ENCODE measurements at regions not wholly inside any gene's neighbourhood (a gene's known extent, or its start where the extent isn't known, plus 50 kb on each side); places are given as distances from the start of the nearest gene placed in this dataset.

DNA sequence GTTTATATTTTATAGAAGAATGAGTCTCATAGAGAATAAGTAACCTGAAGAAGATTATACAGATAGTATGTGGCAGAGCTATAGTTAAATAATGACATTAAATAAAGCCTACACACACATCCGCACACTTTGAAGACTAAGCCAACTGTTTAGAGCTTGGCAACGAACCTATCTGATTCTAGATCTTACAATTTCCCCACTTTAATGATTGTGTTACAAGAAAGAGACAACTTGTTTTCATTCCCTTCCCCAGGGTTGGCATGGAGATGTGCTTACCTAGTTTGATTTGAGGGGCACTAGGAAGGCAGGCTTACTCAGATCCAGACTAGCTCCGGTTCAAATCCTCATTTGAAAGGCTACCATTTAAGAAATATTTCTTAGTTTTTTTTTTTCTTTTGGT lies 61.9 kb upstream of the CBLB start:
- TF ChIP-seq, protein P1, sequence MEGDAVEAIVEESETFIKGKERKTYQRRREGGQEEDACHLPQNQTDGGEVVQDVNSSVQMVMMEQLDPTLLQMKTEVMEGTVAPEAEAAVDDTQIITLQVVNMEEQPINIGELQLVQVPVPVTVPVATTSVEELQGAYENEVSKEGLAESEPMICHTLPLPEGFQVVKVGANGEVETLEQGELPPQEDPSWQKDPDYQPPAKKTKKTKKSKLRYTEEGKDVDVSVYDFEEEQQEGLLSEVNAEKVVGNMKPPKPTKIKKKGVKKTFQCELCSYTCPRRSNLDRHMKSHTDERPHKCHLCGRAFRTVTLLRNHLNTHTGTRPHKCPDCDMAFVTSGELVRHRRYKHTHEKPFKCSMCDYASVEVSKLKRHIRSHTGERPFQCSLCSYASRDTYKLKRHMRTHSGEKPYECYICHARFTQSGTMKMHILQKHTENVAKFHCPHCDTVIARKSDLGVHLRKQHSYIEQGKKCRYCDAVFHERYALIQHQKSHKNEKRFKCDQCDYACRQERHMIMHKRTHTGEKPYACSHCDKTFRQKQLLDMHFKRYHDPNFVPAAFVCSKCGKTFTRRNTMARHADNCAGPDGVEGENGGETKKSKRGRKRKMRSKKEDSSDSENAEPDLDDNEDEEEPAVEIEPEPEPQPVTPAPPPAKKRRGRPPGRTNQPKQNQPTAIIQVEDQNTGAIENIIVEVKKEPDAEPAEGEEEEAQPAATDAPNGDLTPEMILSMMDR (IDR thresholded peaks at IDR 0.05) = no peak
- no peak for TF ChIP-seq POLR2A (IDR thresholded peaks at IDR 0.05)
